Omental fat pad (tissue), 3 donors: ENCODE measurements at regions not wholly inside any gene's neighbourhood (a gene's known extent, or its start where the extent isn't known, plus 50 kb on each side); places are given as distances from the start of the nearest gene placed in this dataset.

Experiments
- ATAC-seq: fragments of 150-250 bp; one replicate; pipeline ENCODE4 v1.9.1; 2016; ENCODE audit warnings: mild to moderate bottlenecking, moderate library complexity; ENCODE audit not compliant: low FRiP score
- DNase-seq: peaks from one replicate; pipeline ENCODE4 v3.0.0-alpha.2; 2019; ENCODE audit warnings: low spot score
- CTCF ChIP-seq, 3 donors: fragments of 450-650 bp; IDR thresholded peaks; one replicate each; pipeline ENCODE4 v1.5.1; 2016 to 2017; ENCODE audit warnings: antibody characterized with exemption in 3 of 3, mild to moderate bottlenecking in 3 of 3, moderate library complexity in 2 of 3

GRCh38 chr18:39701839-39702238 is 2136.2 kb upstream of the CELF4 start:
- DNase-seq = no peak
- no peak for TF ChIP-seq CTCF (IDR thresholded peaks at IDR 0.05)
- no peak for ATAC-seq

GRCh38 chr18:39701055-39701783 is 2135.6 kb upstream of the CELF4 start:
- no peak for ATAC-seq

GRCh38 chr18:39699340-39699964 is 2133.9 kb upstream of the CELF4 start:
- ATAC-seq = no peak
- DNase-seq = no peak
- no peak for TF ChIP-seq CTCF (IDR thresholded peaks at IDR 0.05)

More at GRCh38 chr18:39701055-39701783, 2135.6 kb upstream of the CELF4 start:
- no peak for TF ChIP-seq CTCF (IDR thresholded peaks at IDR 0.05)
- DNase-seq = no peak

GRCh38 chr18:39698436-39698835 is 2132.8 kb upstream of the CELF4 start:
- ATAC-seq (no peak), DNase-seq (no peak)
- TF ChIP-seq CTCF (IDR thresholded peaks at IDR 0.05) = no peak

GRCh38 chr18:39693359-39693758 is 2127.8 kb upstream of the CELF4 start:
- DNase-seq = no peak
- TF ChIP-seq CTCF (IDR thresholded peaks at IDR 0.05) = no peak

GRCh38 chr18:39692367-39693015 is 2126.9 kb upstream of the CELF4 start:
- ATAC-seq (no peak), DNase-seq (no peak)
- no peak for TF ChIP-seq CTCF (IDR thresholded peaks at IDR 0.05)

More at GRCh38 chr18:39693359-39693758, 2127.8 kb upstream of the CELF4 start:
- no peak for ATAC-seq
